Inflammatory macrophage treated with lipopolysaccharide for 1 hour (primary cell): ENCODE measurements at regions not wholly inside any gene's neighbourhood (a gene's known extent, or its start where the extent isn't known, plus 50 kb on each side); places are given as distances from the start of the nearest gene placed in this dataset.

Source experiments
- DNase-seq, 2 donors: peaks; one replicate each; pipeline ENCODE4 v3.0.0-alpha.2; 2020 to 2022

- DNase-seq: no peak
These were observed 53.1 kb upstream of the BBS5 start for GRCh38 chr2:169426069-169426663.

DNA sequence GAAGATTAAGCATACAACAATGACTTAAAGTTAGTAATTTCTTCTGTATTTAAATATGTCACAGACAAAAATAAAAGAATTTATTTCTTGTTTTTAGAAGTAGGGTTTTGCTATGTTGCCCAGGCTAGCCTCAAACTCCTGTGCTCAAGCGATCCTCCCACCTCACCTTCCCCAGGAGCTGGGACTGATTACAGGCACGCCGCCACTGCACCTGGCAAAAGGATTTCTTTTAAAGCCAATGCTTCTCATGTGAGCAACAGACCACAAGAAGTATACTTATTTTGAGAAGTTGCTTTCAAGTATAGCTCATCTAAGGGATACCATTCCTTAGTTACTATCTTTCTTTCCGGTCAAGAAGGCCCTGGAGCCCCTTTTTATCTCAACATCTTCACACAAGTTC, 57.2 kb upstream of the BBS5 start:
- DNase-seq: no peak

GRCh38 chr2:169415233-169415748, 53.0 kb upstream of the LRP2 start:
- DNase-seq: peak; percentile 2 to 4
